A549 (cell line): ENCODE measurements at regions not wholly inside any gene's neighbourhood (a gene's known extent, or its start where the extent isn't known, plus 50 kb on each side); places are given as distances from the start of the nearest gene placed in this dataset.

Source experiments
- CHD2 ChIP-seq: fragments of 150-350 bp; IDR thresholded peaks from 2 replicates; pipeline ENCODE4 v1.6.1; 2014; ENCODE audit warnings: low read length; ENCODE audit not compliant: partially characterized antibody
- EP300 ChIP-seq, 2 experiments: fragments of >200 bp; sonication (Bioruptor Twin); formaldehyde crosslinking; IDR thresholded peaks; 2 replicates in 1 of 2; 3 replicates in 1 of 2; pipeline ENCODE4 v1.6.1; 2016 to 2017
- ESRRA ChIP-seq: fragments of 150-350 bp; IDR thresholded peaks from 2 replicates; pipeline ENCODE4 v1.6.1; 2014; ENCODE audit warnings: mild to moderate bottlenecking, low read length, borderline replicate concordance
- TF ChIP-seq, protein P1 (sequence below): fragments of >200 bp; sonication (Bioruptor Twin); formaldehyde crosslinking; IDR thresholded peaks from 3 replicates; pipeline ENCODE4 v1.5.1; 2016
- TF ChIP-seq, protein P2 (sequence below): fragments of 250-450 bp; sonication (Bioruptor Pico); IDR thresholded peaks from 2 replicates; pipeline ENCODE4 v1.5.0; 2021; ENCODE audit warnings: mild to moderate bottlenecking, moderate library complexity, borderline replicate concordance

DNA sequence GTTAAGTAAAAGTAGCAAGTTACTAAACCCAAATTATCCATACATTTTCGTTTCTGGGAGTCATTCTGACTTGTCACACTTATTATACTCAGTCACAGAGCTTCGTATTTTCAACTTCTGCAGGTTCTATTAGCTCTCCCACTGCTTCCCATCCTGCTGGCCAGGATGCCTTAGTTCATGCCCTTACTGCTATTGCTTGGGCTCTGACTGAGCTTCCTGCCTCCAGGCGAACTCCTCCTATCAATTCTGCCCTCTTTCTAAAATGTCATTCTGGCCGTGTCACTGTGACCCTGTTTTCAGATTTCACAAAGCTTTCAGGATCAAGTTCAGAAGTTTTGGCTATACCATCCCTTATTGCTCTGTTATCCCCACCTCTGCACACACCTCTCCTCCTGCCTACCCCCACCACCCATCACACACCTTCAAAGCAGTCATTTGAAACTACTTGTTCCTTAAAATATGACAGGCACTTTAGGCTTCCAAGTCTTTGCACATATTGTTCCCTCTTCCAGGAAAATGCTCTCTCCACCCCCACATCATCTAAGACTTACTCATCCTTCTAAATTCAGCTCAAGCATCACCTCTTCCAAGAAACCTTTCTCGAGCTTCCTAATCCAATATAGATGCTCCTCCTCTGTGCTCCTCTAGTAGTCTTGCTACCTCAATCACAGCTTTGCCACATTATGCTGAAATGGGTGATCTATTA is 278.0 kb downstream of the BRINP2 start:
- TF ChIP-seq ESRRA (no peak), EP300 (IDR thresholded peaks at IDR 0.05) (no peak), CHD2 (no peak)
- TF ChIP-seq, protein P1, sequence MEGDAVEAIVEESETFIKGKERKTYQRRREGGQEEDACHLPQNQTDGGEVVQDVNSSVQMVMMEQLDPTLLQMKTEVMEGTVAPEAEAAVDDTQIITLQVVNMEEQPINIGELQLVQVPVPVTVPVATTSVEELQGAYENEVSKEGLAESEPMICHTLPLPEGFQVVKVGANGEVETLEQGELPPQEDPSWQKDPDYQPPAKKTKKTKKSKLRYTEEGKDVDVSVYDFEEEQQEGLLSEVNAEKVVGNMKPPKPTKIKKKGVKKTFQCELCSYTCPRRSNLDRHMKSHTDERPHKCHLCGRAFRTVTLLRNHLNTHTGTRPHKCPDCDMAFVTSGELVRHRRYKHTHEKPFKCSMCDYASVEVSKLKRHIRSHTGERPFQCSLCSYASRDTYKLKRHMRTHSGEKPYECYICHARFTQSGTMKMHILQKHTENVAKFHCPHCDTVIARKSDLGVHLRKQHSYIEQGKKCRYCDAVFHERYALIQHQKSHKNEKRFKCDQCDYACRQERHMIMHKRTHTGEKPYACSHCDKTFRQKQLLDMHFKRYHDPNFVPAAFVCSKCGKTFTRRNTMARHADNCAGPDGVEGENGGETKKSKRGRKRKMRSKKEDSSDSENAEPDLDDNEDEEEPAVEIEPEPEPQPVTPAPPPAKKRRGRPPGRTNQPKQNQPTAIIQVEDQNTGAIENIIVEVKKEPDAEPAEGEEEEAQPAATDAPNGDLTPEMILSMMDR: no peak
- TF ChIP-seq, protein P2, sequence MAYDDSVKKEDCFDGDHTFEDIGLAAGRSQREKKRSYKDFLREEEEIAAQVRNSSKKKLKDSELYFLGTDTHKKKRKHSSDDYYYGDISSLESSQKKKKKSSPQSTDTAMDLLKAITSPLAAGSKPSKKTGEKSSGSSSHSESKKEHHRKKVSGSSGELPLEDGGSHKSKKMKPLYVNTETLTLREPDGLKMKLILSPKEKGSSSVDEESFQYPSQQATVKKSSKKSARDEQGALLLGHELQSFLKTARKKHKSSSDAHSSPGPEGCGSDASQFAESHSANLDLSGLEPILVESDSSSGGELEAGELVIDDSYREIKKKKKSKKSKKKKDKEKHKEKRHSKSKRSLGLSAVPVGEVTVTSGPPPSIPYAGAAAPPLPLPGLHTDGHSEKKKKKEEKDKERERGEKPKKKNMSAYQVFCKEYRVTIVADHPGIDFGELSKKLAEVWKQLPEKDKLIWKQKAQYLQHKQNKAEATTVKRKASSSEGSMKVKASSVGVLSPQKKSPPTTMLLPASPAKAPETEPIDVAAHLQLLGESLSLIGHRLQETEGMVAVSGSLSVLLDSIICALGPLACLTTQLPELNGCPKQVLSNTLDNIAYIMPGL (CRISPR knock-in tag): no peak
